ENCODE measurements at regions not wholly inside any gene's neighbourhood (a gene's known extent, or its start where the extent isn't known, plus 50 kb on each side); places are given as distances from the start of the nearest gene placed in this dataset.
"Not testable (repeated sequence)": the region's sequence is repeated elsewhere in the genome, so short reads cannot be mapped to it uniquely, and the experiment has no call there.

- not testable (repeated sequence) for DNase-seq
These were observed 261.2 kb downstream of the ADGRD1 start for GRCh38 chr12:131214936-131215335.

GRCh38 chr12:131216587-131216986 lies 262.9 kb downstream of the ADGRD1 start:
- DNase-seq = not testable (repeated sequence)

GRCh38 chr12:131217024-131217586 lies 263.4 kb downstream of the ADGRD1 start:
- DNase-seq = no peak

GRCh38 chr12:131218026-131218922 lies 264.6 kb downstream of the ADGRD1 start:
- DNase-seq = no peak

- no peak for DNase-seq
These were observed 265.4 kb downstream of the ADGRD1 start for GRCh38 chr12:131218923-131219669.

GRCh38 chr12:131219670-131220330 lies 266.1 kb downstream of the ADGRD1 start:
- DNase-seq = no peak

GRCh38 chr12:131220331-131220685 lies 266.6 kb downstream of the ADGRD1 start:
- no peak for DNase-seq

GRCh38 chr12:131221061-131221956 lies 267.6 kb downstream of the ADGRD1 start:
- DNase-seq = no peak

GRCh38 chr12:131221957-131222328 lies 268.2 kb downstream of the ADGRD1 start:
- no peak for DNase-seq

- DNase-seq = no peak
These were observed 268.8 kb downstream of the ADGRD1 start for GRCh38 chr12:131222329-131223139.

- no peak for DNase-seq
These were observed 269.6 kb downstream of the ADGRD1 start for GRCh38 chr12:131223171-131223761.

GRCh38 chr12:131223791-131224225 lies 270.1 kb downstream of the ADGRD1 start:
- no peak for DNase-seq

- not testable (repeated sequence) for DNase-seq
These were observed 270.7 kb downstream of the ADGRD1 start for GRCh38 chr12:131224226-131225065.

- DNase-seq = not testable (repeated sequence)
These were observed 271.3 kb downstream of the ADGRD1 start for GRCh38 chr12:131225066-131225380.

GRCh38 chr12:131226345-131227265 lies 272.9 kb downstream of the ADGRD1 start:
- no peak for DNase-seq

GRCh38 chr12:131227641-131228040 lies 273.9 kb downstream of the ADGRD1 start:
- not testable (repeated sequence) for DNase-seq

GRCh38 chr12:131229079-131229425 lies 275.3 kb downstream of the ADGRD1 start:
- DNase-seq = not testable (repeated sequence)

GRCh38 chr12:131229426-131230339 lies 276.0 kb downstream of the ADGRD1 start:
- DNase-seq = no peak
